Endodermal cell (in vitro differentiated cells): ENCODE measurements at regions not wholly inside any gene's neighbourhood (a gene's known extent, or its start where the extent isn't known, plus 50 kb on each side); places are given as distances from the start of the nearest gene placed in this dataset.

Source experiments
- DNase-seq: peaks from one replicate; pipeline ENCODE4 v3.0.0-alpha.2; 2017
- H3K27ac ChIP-seq: 2 replicates; pipeline ENCODE4 v1.5.1; 2013; ENCODE audit warnings: mild to moderate bottlenecking, low read depth, low read length, moderate library complexity
- H3K27me3 ChIP-seq: 2 replicates; pipeline ENCODE4 v1.6.1; 2013; ENCODE audit warnings: mild to moderate bottlenecking, low read length, moderate library complexity; ENCODE audit not compliant: insufficient read depth, control insufficient read depth, poor library complexity, severe bottlenecking
- H3K36me3 ChIP-seq: 2 replicates; pipeline ENCODE4 v1.7.0; 2013; ENCODE audit warnings: mild to moderate bottlenecking, low read length, moderate library complexity; ENCODE audit not compliant: control insufficient read depth, insufficient read depth
- H3K4me1 ChIP-seq: one replicate; pipeline ENCODE4 v1.7.0; 2013; ENCODE audit warnings: low read length; ENCODE audit not compliant: control insufficient read depth, insufficient read depth
- H3K4me3 ChIP-seq: 2 replicates; pipeline ENCODE4 v1.5.1; 2013; ENCODE audit warnings: mild to moderate bottlenecking, low read length, moderate library complexity
- H3K9ac ChIP-seq: 2 replicates; pipeline ENCODE4 v1.6.1; 2013; ENCODE audit warnings: mild to moderate bottlenecking, low read length, moderate library complexity; ENCODE audit not compliant: poor library complexity, severe bottlenecking; ENCODE audit errors: extremely low read depth
- H3K9me3 ChIP-seq: 2 replicates; pipeline ENCODE4 v1.6.1; 2013; ENCODE audit warnings: mild to moderate bottlenecking, low read length, moderate library complexity; ENCODE audit not compliant: control insufficient read depth
- H3K27ac Mint-ChIP-seq: 2 replicates; pipeline ENCODE4 v1.8.0; 2020; ENCODE audit warnings: mixed read lengths
- H3K27me3 Mint-ChIP-seq: 2 replicates; pipeline ENCODE4 v1.8.0; 2021; ENCODE audit warnings: mild to moderate bottlenecking, mixed read lengths; ENCODE audit not compliant: insufficient read depth
- H3K36me3 Mint-ChIP-seq: 2 replicates; pipeline ENCODE4 v1.8.0; 2020; ENCODE audit warnings: low read depth, mixed read lengths
- H3K4me1 Mint-ChIP-seq: 2 replicates; pipeline ENCODE4 v1.8.0; 2020; ENCODE audit warnings: mixed read lengths
- H3K4me3 Mint-ChIP-seq: 2 replicates; pipeline ENCODE4 v1.8.0; 2020; ENCODE audit warnings: mild to moderate bottlenecking, moderate library complexity, mixed read lengths
- H3K9me3 Mint-ChIP-seq: 2 replicates; pipeline ENCODE4 v1.8.0; 2020; ENCODE audit warnings: mild to moderate bottlenecking, mixed read lengths
- WGBS, 2 experiments: methylation state at CpG; one replicate each; pipeline versions ENCODE4 v1.1.5 to v1.1.7; 2013; ENCODE audit warnings: missing lambda C conversion rate in 2 of 2, mixed read lengths in 1 of 2; ENCODE audit not compliant: insufficient coverage in 1 of 2, insufficient read length in 1 of 2; 5-methylcytosine and 5-hydroxymethylcytosine counted together
- TF ChIP-seq, protein P1 (sequence below): fragments of 200-600 bp; sonication (generic); conservative IDR thresholded peaks from 2 replicates; pipeline ENCODE4 v1.5.0; 2021; ENCODE audit warnings: antibody characterized with exemption, mild to moderate bottlenecking

DNA sequence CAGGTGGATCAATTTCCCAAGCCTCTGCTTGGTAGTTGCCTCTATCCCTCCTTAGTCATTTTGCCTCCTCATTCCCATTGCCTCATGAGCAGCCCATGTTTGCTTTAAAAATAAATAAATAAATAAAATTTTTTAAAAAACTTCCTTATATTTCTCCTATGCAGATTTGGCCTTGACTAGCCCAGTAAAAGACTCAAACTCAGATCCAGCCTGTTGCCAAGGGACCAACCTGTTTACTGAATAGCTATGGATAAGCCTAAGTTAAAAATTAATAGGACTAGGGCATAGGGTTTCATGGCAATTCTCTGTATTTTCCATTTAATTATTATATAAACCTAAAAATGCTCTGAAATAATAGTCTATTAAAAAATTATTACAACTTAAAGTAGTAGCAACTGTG is 384.4 kb downstream of the RSL24D1 start:
- Mint-ChIP-seq H3K27me3 (no peaks in the 10 kb centered on the region), H3K9me3 (peaks cover 9% of the 10 kb centered on the region), H3K36me3 (peaks cover 7% of the 10 kb centered on the region), H3K4me1 (peaks cover 7% of the 10 kb centered on the region), H3K4me3 (no peak overlapping the region), H3K27ac (no peak overlapping the region)
- TF ChIP-seq, protein P1, sequence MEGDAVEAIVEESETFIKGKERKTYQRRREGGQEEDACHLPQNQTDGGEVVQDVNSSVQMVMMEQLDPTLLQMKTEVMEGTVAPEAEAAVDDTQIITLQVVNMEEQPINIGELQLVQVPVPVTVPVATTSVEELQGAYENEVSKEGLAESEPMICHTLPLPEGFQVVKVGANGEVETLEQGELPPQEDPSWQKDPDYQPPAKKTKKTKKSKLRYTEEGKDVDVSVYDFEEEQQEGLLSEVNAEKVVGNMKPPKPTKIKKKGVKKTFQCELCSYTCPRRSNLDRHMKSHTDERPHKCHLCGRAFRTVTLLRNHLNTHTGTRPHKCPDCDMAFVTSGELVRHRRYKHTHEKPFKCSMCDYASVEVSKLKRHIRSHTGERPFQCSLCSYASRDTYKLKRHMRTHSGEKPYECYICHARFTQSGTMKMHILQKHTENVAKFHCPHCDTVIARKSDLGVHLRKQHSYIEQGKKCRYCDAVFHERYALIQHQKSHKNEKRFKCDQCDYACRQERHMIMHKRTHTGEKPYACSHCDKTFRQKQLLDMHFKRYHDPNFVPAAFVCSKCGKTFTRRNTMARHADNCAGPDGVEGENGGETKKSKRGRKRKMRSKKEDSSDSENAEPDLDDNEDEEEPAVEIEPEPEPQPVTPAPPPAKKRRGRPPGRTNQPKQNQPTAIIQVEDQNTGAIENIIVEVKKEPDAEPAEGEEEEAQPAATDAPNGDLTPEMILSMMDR: no peak
- Histone ChIP-seq H3K27me3 (no peaks in the 10 kb centered on the region), H3K4me1 (no peaks in the 10 kb centered on the region), H3K9ac (no peak overlapping the region), H3K27ac (no peak overlapping the region), H3K36me3 (no peaks in the 10 kb centered on the region), H3K4me3 (no peak overlapping the region), H3K9me3 (peaks cover 5% of the 10 kb centered on the region)
- no peak for DNase-seq

DNA sequence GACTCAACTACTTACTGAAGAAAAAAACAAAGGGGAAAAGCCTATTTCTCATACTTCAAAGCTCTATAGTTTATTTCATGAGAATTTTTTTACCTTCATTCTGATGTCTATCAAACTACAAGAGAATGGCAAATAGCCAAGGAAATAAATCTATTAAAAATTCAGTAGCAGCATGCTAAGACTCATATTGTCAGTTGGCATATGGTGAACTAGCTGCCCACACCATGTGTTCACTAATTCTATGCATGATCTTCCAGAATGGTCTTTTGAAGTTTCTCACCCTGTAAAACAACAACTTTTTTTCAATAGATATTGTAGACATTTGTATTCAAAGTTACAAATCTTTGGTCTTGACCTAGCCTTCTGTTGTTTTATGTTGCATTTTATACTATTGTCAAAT is 386.2 kb downstream of the RSL24D1 start:
- H3K36me3 Mint-ChIP-seq: peaks cover 5% of the 10 kb centered on the region
- Histone ChIP-seq H3K27ac (no peak overlapping the region), H3K9ac (no peak overlapping the region), H3K27me3 (no peaks in the 10 kb centered on the region), H3K4me3 (no peak overlapping the region), H3K36me3 (no peaks in the 10 kb centered on the region), H3K9me3 (peaks cover 5% of the 10 kb centered on the region), H3K4me1 (no peaks in the 10 kb centered on the region)
- peaks cover 7% of the 10 kb centered on the region for H3K4me1 Mint-ChIP-seq
- no peak for DNase-seq
- H3K4me3 Mint-ChIP-seq: no peak overlapping the region
- TF ChIP-seq, protein P1: no peak
- no peak overlapping the region for H3K27ac Mint-ChIP-seq
- H3K27me3 Mint-ChIP-seq: no peaks in the 10 kb centered on the region
- H3K9me3 Mint-ChIP-seq: peaks cover 5% of the 10 kb centered on the region

DNA sequence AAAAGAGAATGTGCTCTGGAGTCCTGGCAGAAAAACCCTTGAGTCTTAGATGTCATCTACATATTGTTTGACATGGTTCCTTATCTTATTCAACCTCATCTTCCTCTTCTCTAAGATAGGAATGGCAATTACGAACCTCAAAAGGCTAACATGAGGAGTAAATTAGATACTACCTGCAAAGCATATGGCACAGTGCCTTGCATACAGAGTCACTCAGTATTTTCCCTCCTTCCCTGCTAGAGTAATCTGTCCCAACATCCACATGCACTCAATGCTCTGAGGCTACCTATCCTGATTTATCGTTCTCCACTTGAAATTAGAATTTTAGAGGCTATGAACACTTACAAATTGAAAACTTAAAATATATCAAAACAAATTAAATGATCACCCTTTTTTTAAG is 386.7 kb downstream of the RSL24D1 start:
- no peak overlapping the region for H3K27ac Mint-ChIP-seq
- H3K36me3 ChIP-seq: no peaks in the 10 kb centered on the region
- peaks cover 5% of the 10 kb centered on the region for H3K9me3 ChIP-seq
- no peak overlapping the region for H3K9ac ChIP-seq
- peaks cover 5% of the 10 kb centered on the region for H3K9me3 Mint-ChIP-seq
- H3K27me3 ChIP-seq: no peaks in the 10 kb centered on the region
- H3K4me3 Mint-ChIP-seq: no peak overlapping the region
- no peak overlapping the region for H3K4me3 ChIP-seq
- peaks cover 5% of the 10 kb centered on the region for H3K36me3 Mint-ChIP-seq
- 81 to 87% methylated on average over 2 of the region's 2 CpGs for WGBS, 2 experiments
- no peaks in the 10 kb centered on the region for H3K4me1 ChIP-seq
- no peak overlapping the region for H3K27ac ChIP-seq
- H3K4me1 Mint-ChIP-seq: peaks cover 7% of the 10 kb centered on the region
- H3K27me3 Mint-ChIP-seq: no peaks in the 10 kb centered on the region
- DNase-seq: no peak
- TF ChIP-seq, protein P1: no peak
